ENCODE measurements at regions not wholly inside any gene's neighbourhood (a gene's known extent, or its start where the extent isn't known, plus 50 kb on each side); places are given as distances from the start of the nearest gene placed in this dataset.

- no peak overlapping the region for H3K4me3 ChIP-seq (ENCODE audit: low read depth, low read length)
- TF ChIP-seq CTCF (IDR thresholded peaks at IDR 0.05; ENCODE audit: borderline replicate concordance, insufficient read depth, low read depth, low read length), result no peak
Measured at GRCh38 chr7:42385912-42386311, 148.9 kb upstream of the GLI3 start.

GRCh38 chr7:42381161-42381560 lies 144.2 kb upstream of the GLI3 start:
- TF ChIP-seq CTCF (IDR thresholded peaks at IDR 0.05; ENCODE audit: borderline replicate concordance, insufficient read depth, low read depth, low read length), result no peak
- H3K4me3 ChIP-seq (ENCODE audit: low read depth, low read length), result no peak overlapping the region

DNA sequence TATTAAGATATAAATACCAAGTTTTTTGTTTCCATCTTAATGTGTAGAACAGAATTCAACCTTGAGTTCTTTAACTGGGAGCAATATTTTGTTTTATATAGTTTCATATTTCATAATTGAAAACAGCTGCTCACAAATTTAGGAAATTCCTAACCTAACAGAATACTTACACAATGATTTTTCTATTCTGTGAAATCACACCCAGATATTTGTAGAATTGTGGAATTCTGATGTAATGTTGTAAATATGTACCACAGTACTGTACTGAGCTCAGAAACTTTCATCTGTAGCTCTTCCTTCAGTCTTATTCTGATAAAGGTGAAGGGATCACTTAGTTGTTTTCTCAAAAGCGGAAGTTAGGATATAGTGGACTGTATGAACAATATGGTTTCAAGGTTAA lies 143.4 kb upstream of the GLI3 start:
- TF ChIP-seq CTCF (IDR thresholded peaks at IDR 0.05; ENCODE audit: borderline replicate concordance, insufficient read depth, low read depth, low read length), result no peak
- no peak overlapping the region for H3K4me3 ChIP-seq (ENCODE audit: low read depth, low read length)

DNA sequence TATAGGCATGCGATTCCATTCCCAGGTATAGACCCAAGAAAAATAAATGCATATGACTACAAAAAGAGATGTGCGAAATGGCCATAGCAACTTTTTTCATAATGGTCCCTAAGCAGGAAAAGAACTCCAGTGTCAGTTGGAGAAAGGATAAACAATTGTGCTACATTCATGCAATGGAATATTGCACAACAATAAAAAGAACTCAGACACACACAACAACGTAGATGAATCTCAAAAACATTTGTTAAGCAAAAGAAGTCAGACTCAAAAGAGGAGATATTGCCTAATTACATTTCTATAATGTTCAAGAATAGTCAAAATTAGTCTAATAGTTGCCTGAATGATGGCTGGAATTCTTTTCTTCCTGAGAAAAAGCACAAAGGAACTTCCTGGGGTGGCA lies 141.1 kb upstream of the GLI3 start:
- no peak for TF ChIP-seq CTCF (IDR thresholded peaks at IDR 0.05; ENCODE audit: borderline replicate concordance, insufficient read depth, low read depth, low read length)
- no peak overlapping the region for H3K4me3 ChIP-seq (ENCODE audit: low read depth, low read length)

- no peak overlapping the region for H3K4me3 ChIP-seq (ENCODE audit: low read depth, low read length)
- TF ChIP-seq CTCF (IDR thresholded peaks at IDR 0.05; ENCODE audit: borderline replicate concordance, insufficient read depth, low read depth, low read length), result no peak
Measured at GRCh38 chr7:42373285-42373684, 136.3 kb upstream of the GLI3 start.

GRCh38 chr7:42372479-42372878 lies 135.5 kb upstream of the GLI3 start:
- TF ChIP-seq CTCF (IDR thresholded peaks at IDR 0.05; ENCODE audit: borderline replicate concordance, insufficient read depth, low read depth, low read length), result no peak
- H3K4me3 ChIP-seq (ENCODE audit: low read depth, low read length), result no peak overlapping the region

GRCh38 chr7:42359946-42360345 lies 122.9 kb upstream of the GLI3 start:
- no peak overlapping the region for H3K4me3 ChIP-seq (ENCODE audit: low read depth, low read length)
- no peak for TF ChIP-seq CTCF (IDR thresholded peaks at IDR 0.05; ENCODE audit: borderline replicate concordance, insufficient read depth, low read depth, low read length)

All from GM12875 (cell line).